Adrenal gland (tissue), 9 donors: ENCODE measurements at regions not wholly inside any gene's neighbourhood (a gene's known extent, or its start where the extent isn't known, plus 50 kb on each side); places are given as distances from the start of the nearest gene placed in this dataset.

Experiments used
- DNase-seq, 7 donors: peaks; one replicate each; pipeline ENCODE4 v3.0.0-alpha.2; 2019 to 2020
- H3K27ac ChIP-seq, 5 donors: fragments of 200-600 bp; sonication (generic) in 4 of 5; 1 replicate in 3 of 5; 2 replicates in 2 of 5; pipeline versions ENCODE4 v1.5.1 to v1.8.0; 2016 to 2020; ENCODE audit warnings: mild to moderate bottlenecking in 1 of 5
- H3K27me3 ChIP-seq: fragments of 200-600 bp; 2 replicates; pipeline ENCODE4 v1.8.0; 2021
- H3K36me3 ChIP-seq, 2 donors: fragments of 200-600 bp; replicated peaks in 1 of 2; 1 replicate in 1 of 2; 2 replicates in 1 of 2; pipeline versions ENCODE4 v1.5.1 to v1.8.0; 2018 to 2022
- H3K4me1 ChIP-seq, 2 donors: fragments of 200-600 bp; replicated peaks in 1 of 2; 1 replicate in 1 of 2; 2 replicates in 1 of 2; pipeline versions ENCODE4 v1.5.1 to v1.8.0; 2018 to 2021
- H3K4me3 ChIP-seq, 4 donors: fragments of 200-600 bp; sonication (generic) in 3 of 4; one replicate each; pipeline ENCODE4 v1.5.1; 2016 to 2018
- H3K9me3 ChIP-seq, 3 donors: fragments of 200-600 bp; sonication (generic) in 1 of 3; replicated peaks in 1 of 3; 1 replicate in 2 of 3; 2 replicates in 1 of 3; pipeline versions ENCODE4 v1.5.1 to v1.8.0; 2016 to 2021
- POLR2A ChIP-seq, 2 donors: fragments of 450-650 bp; IDR thresholded peaks; one replicate each; pipeline ENCODE4 v1.6.1; 2017; ENCODE audit warnings: antibody characterized with exemption in 2 of 2, mild to moderate bottlenecking in 2 of 2, moderate library complexity in 1 of 2
- WGBS, 4 donors: extraction: QIAGEN DNeasy Blood & Tissue Kit in 2 of 4; methylation state at CpG; one replicate each; pipeline versions ENCODE4 v1.1.5 to v1.1.7; 2013 to 2017; 5-methylcytosine and 5-hydroxymethylcytosine counted together
- intact Hi-C, 2 donors: fragments of 100-400 bp; cut with DNase I; formaldehyde crosslinking; loops; one replicate each; pipeline versions ENCODE4 v1.14.1 to v1.15.0; 2022 to 2023
- TF ChIP-seq, protein P1 (sequence below), 6 experiments: fragments of 450-650 bp in 4 of 6; fragments of 200-600 bp in 2 of 6; sonication (generic) in 1 of 6; IDR thresholded peaks; 1 replicate in 5 of 6; 2 replicates in 1 of 6; pipeline versions ENCODE4 v1.5.1 to v1.8.0; 2016 to 2021; ENCODE audit warnings: antibody characterized with exemption in 6 of 6, mild to moderate bottlenecking in 2 of 6, moderate library complexity in 1 of 6
- donor health status: healthy with polysubstance abuse.
- donor health status: Bipolar disorder and iron deficiency.
- donor health status: DM: yes; HTN: yes; CAD: no.
- donor health status: DM: no; HTN: no; CAD: no.
- donor health status: DM: no; HTN: no; CAD: no.

DNA sequence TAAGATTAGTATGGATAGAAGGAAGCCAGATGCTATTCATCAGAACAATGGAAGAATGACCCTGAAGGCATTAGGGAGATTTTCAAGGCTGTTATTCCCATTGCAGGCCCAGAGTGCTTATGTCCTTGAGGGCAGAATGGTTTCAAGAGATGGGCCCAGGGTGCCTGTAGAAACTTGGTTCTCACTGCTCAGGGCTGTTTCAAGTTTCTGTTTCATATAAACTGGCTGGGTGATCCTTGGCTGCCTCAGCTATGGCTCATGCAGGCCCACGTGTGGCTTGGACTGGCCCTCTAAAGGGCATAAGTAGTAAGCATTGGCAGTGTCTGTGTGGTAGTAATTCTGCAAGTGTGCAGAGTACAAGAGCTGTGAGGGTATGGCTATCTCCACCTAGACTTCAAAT, 540.9 kb upstream of the MAN1A1 start:
- DNase-seq: peak in 3 of 7 donors; percentile 5 to 20 (median 14)
- 53 to 67% (median 61%) methylated on average over 1 of the region's 1 CpG; no CpG with 5 or more reads in 1 of the 4 donors for WGBS, 4 donors
- H3K4me3 ChIP-seq: no peak overlapping the region
- H3K4me1 ChIP-seq: no peaks in the 10 kb centered on the region
- no peak overlapping the region for H3K27ac ChIP-seq
- H3K9me3 ChIP-seq: no peaks in the 10 kb centered on the region
- TF ChIP-seq, protein P1, sequence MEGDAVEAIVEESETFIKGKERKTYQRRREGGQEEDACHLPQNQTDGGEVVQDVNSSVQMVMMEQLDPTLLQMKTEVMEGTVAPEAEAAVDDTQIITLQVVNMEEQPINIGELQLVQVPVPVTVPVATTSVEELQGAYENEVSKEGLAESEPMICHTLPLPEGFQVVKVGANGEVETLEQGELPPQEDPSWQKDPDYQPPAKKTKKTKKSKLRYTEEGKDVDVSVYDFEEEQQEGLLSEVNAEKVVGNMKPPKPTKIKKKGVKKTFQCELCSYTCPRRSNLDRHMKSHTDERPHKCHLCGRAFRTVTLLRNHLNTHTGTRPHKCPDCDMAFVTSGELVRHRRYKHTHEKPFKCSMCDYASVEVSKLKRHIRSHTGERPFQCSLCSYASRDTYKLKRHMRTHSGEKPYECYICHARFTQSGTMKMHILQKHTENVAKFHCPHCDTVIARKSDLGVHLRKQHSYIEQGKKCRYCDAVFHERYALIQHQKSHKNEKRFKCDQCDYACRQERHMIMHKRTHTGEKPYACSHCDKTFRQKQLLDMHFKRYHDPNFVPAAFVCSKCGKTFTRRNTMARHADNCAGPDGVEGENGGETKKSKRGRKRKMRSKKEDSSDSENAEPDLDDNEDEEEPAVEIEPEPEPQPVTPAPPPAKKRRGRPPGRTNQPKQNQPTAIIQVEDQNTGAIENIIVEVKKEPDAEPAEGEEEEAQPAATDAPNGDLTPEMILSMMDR (IDR thresholded peaks at IDR 0.05): no peak
- TF ChIP-seq POLR2A (IDR thresholded peaks at IDR 0.05): no peak
- no peaks in the 10 kb centered on the region for H3K27me3 ChIP-seq
- intact Hi-C loops: no loop called here
- no peaks in the 10 kb centered on the region for H3K36me3 ChIP-seq

DNA sequence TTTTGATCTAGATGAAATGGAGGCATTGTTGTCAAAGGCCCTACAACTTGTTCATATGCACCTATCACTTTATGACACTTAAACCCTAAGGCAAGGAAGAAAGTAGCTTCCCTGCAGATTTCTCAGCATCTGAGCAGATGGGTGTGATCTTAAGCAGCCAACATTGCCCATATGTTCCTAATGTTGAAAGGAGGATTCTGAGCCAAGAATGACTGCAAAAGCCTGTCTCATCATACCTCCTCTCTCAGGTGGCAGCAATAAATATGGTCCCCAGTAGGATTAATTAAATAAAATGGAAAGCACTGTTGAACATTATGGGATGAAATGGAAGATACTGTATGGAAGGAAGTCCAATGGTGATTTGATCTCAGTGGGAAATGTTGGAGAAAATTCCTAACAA, 538.1 kb upstream of the MAN1A1 start:
- no peaks in the 10 kb centered on the region for H3K4me1 ChIP-seq
- H3K9me3 ChIP-seq: no peaks in the 10 kb centered on the region
- H3K4me3 ChIP-seq: no peak overlapping the region
- no peaks in the 10 kb centered on the region for H3K27me3 ChIP-seq
- no peak for TF ChIP-seq POLR2A (IDR thresholded peaks at IDR 0.05)
- TF ChIP-seq, protein P1 (IDR thresholded peaks at IDR 0.05): no peak
- no peak overlapping the region for H3K27ac ChIP-seq
- no peak for DNase-seq
- intact Hi-C loops: no loop called here
- H3K36me3 ChIP-seq: no peaks in the 10 kb centered on the region

DNA sequence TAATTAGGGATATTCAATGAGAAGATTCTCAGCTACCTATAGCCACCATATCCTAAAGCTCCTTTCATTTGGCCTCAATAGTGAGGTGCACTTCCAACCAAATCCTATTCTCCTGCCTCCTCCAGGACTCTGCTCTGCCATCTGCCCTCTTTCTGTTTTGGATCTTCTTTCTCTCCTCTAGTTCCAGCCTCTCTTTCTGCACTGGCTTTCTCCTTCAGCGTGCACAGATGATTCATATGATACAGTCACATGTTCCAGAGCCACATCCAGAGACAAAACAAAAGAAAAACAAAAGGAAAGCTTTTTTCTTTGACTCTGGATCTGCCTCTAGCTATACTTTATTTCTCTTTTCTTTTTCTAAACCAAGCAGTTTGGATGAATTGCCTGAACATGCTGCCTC, 531.9 kb upstream of the MAN1A1 start:
- intact Hi-C loops: no loop called here
- H3K4me1 ChIP-seq: no peaks in the 10 kb centered on the region
- H3K9me3 ChIP-seq: no peaks in the 10 kb centered on the region
- 23 to 33% (median 26%) methylated on average over 1 of the region's 1 CpG for WGBS, 4 donors
- peak in 5 of 7 donors; percentile 20 to 48 (median 34) for DNase-seq
- no peak overlapping the region for H3K4me3 ChIP-seq
- no peaks in the 10 kb centered on the region for H3K36me3 ChIP-seq
- no peak overlapping the region for H3K27ac ChIP-seq
- TF ChIP-seq, protein P1 (IDR thresholded peaks at IDR 0.05): no peak
- no peak for TF ChIP-seq POLR2A (IDR thresholded peaks at IDR 0.05)
- no peaks in the 10 kb centered on the region for H3K27me3 ChIP-seq

DNA sequence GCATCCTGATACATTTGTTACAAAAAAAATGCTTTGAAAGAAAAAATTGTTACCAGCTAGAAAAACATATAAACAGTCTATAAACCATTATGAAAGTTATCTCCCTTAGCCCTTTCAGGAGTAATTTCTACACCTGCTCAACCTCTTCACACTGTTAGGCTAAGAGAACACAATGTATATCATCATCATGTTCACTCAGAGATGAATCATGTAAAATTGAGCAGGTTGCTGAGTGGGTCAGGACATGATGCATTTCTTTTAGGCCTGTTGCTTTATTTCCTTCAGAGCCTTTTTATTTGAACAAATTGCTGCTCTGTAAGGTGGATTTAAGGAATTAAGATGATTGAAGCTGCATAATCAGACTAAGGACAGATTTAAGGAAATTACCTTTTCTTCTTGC, 531.3 kb upstream of the MAN1A1 start:
- no peak overlapping the region for H3K27ac ChIP-seq
- no peak for TF ChIP-seq POLR2A (IDR thresholded peaks at IDR 0.05)
- TF ChIP-seq, protein P1 (IDR thresholded peaks at IDR 0.05): no peak
- no peaks in the 10 kb centered on the region for H3K36me3 ChIP-seq
- H3K9me3 ChIP-seq: no peaks in the 10 kb centered on the region
- H3K4me3 ChIP-seq: no peak overlapping the region
- intact Hi-C loops: no loop called here
- DNase-seq: no peak
- H3K4me1 ChIP-seq: no peaks in the 10 kb centered on the region
- H3K27me3 ChIP-seq: no peaks in the 10 kb centered on the region
